Right kidney (tissue), 1 donor: ENCODE measurements at regions not wholly inside any gene's neighbourhood (a gene's known extent, or its start where the extent isn't known, plus 50 kb on each side); places are given as distances from the start of the nearest gene placed in this dataset.

Experiments used
- DNase-seq: peaks from one replicate; pipeline ENCODE4 v3.0.0-alpha.2; 2016

- DNase-seq, result no peak
These were observed 643.3 kb upstream of the FAM241A start for GRCh38 chr4:111501946-111502345.

- DNase-seq, result no peak
These were observed 642.6 kb upstream of the FAM241A start for GRCh38 chr4:111502626-111503025.

- no peak for DNase-seq
These were observed 638.5 kb upstream of the FAM241A start for GRCh38 chr4:111506706-111507105.

GRCh38 chr4:111510535-111510934 lies 634.7 kb upstream of the FAM241A start:
- no peak for DNase-seq

GRCh38 chr4:111512081-111512783 lies 633.0 kb upstream of the FAM241A start:
- DNase-seq, result no peak

GRCh38 chr4:111519683-111520082 lies 625.6 kb upstream of the FAM241A start:
- DNase-seq, result no peak

- no peak for DNase-seq
These were observed 614.8 kb upstream of the FAM241A start for GRCh38 chr4:111530446-111530845.

- DNase-seq, result no peak
These were observed 609.5 kb upstream of the FAM241A start for GRCh38 chr4:111535792-111536191.

- no peak for DNase-seq
These were observed 608.1 kb upstream of the FAM241A start for GRCh38 chr4:111537165-111537564.

- peak; percentile 1 for DNase-seq
These were observed 607.4 kb upstream of the FAM241A start for GRCh38 chr4:111537871-111538270.

GRCh38 chr4:111540671-111541070 lies 604.6 kb upstream of the FAM241A start:
- no peak for DNase-seq

- DNase-seq, result no peak
These were observed 603.2 kb upstream of the FAM241A start for GRCh38 chr4:111542056-111542455.

- DNase-seq, result no peak
These were observed 598.4 kb upstream of the FAM241A start for GRCh38 chr4:111546881-111547280.

GRCh38 chr4:111556141-111556781 lies 589.0 kb upstream of the FAM241A start:
- no peak for DNase-seq

GRCh38 chr4:111556851-111557250 lies 588.4 kb upstream of the FAM241A start:
- DNase-seq, result no peak

- no peak for DNase-seq
These were observed 582.4 kb upstream of the FAM241A start for GRCh38 chr4:111562826-111563225.

- DNase-seq, result no peak
These were observed 572.8 kb upstream of the FAM241A start for GRCh38 chr4:111572470-111572869.

- no peak for DNase-seq
These were observed 571.9 kb upstream of the FAM241A start for GRCh38 chr4:111573386-111573785.

GRCh38 chr4:111579767-111580166 lies 565.5 kb upstream of the FAM241A start:
- DNase-seq, result no peak

GRCh38 chr4:111595456-111595855 lies 549.8 kb upstream of the FAM241A start:
- no peak for DNase-seq

GRCh38 chr4:111596491-111596890 lies 548.8 kb upstream of the FAM241A start:
- DNase-seq, result no peak

- no peak for DNase-seq
These were observed 543.6 kb upstream of the FAM241A start for GRCh38 chr4:111601671-111602070.

GRCh38 chr4:111602848-111603247 lies 542.4 kb upstream of the FAM241A start:
- no peak for DNase-seq

GRCh38 chr4:111605111-111605510 lies 540.1 kb upstream of the FAM241A start:
- DNase-seq, result no peak
